ENCODE measurements at regions not wholly inside any gene's neighbourhood (a gene's known extent, or its start where the extent isn't known, plus 50 kb on each side); places are given as distances from the start of the nearest gene placed in this dataset.
"Not testable (repeated sequence)": the region's sequence is repeated elsewhere in the genome, so short reads cannot be mapped to it uniquely, and the experiment has no call there.

GRCh38 chr14:86905386-86905926 lies 1087.5 kb downstream of the GALC start:
- H3K27ac ChIP-seq; H3K4me3 ChIP-seq; H3K4me1 ChIP-seq (replicated peaks in 1 of 2); in situ Hi-C loops (cut with MboI; ENCODE audit: low pct_unique_long_range_greater_than_20kb in 2 of 9, low sequenced_read_pairs in 9 of 9, unreplicated experiment in 9 of 9); ATAC-seq (replicated peaks in 6 of 8): not testable (repeated sequence)
- 73 to 100% (median 93%) methylated on average over 1 to 3 of the region's 48 CpGs; no CpG with 5 or more reads in 6 of the 10 experiments for WGBS, 10 experiments

GRCh38 chr14:86902176-86902950 lies 1090.6 kb downstream of the GALC start:
- ATAC-seq (replicated peaks in 6 of 8) = peak in 3 of 8 experiments; percentile 37 to 85 (median 44)
- no peak overlapping the region for H3K27ac ChIP-seq
- no peak overlapping the region for H3K4me3 ChIP-seq
- H3K4me1 ChIP-seq (replicated peaks in 1 of 2) = peaks cover 8 to 12% of the 10 kb centered on the region in 2 donors
- in situ Hi-C loops (cut with MboI; ENCODE audit: low pct_unique_long_range_greater_than_20kb in 2 of 9, low sequenced_read_pairs in 9 of 9, unreplicated experiment in 9 of 9) = no loop called here
- 16 to 93% (median 80%) methylated on average over 3 to 7 of the region's 7 CpGs for WGBS, 10 experiments

GRCh38 chr14:86897704-86898513 lies 1095.1 kb downstream of the GALC start:
- 17 to 92% (median 32%) methylated on average over 1 to 4 of the region's 4 CpGs; no CpG with 5 or more reads in 1 of the 10 experiments for WGBS, 10 experiments
- H3K27ac ChIP-seq = peak overlapping the region in 1 of 2 donors; percentile 48
- H3K4me1 ChIP-seq (replicated peaks in 1 of 2) = peaks cover 8 to 29% of the 10 kb centered on the region in 2 donors
- in situ Hi-C loops (cut with MboI; ENCODE audit: low pct_unique_long_range_greater_than_20kb in 2 of 9, low sequenced_read_pairs in 9 of 9, unreplicated experiment in 9 of 9) = no loop called here
- H3K4me3 ChIP-seq = no peak overlapping the region
- peak in 2 of 8 experiments; percentile 13 to 56 for ATAC-seq (replicated peaks in 6 of 8)

- no peak for ATAC-seq (replicated peaks in 6 of 8)
- Histone ChIP-seq H3K27ac (no peak overlapping the region), H3K4me3 (no peak overlapping the region), H3K4me1 (replicated peaks in 1 of 2) (peaks cover 8 to 30% of the 10 kb centered on the region in 2 donors)
- in situ Hi-C loops (cut with MboI; ENCODE audit: low pct_unique_long_range_greater_than_20kb in 2 of 9, low sequenced_read_pairs in 9 of 9, unreplicated experiment in 9 of 9) = no loop called here
Observed at GRCh38 chr14:86897224-86897623, 1095.8 kb downstream of the GALC start.

- 0 to 90% (median 63%) methylated on average over 1 to 4 of the region's 4 CpGs; no CpG with 5 or more reads in 2 of the 10 experiments for WGBS, 10 experiments
- in situ Hi-C loops (cut with MboI; ENCODE audit: low pct_unique_long_range_greater_than_20kb in 2 of 9, low sequenced_read_pairs in 9 of 9, unreplicated experiment in 9 of 9) = no loop called here
- no peak overlapping the region for H3K27ac ChIP-seq
- no peak overlapping the region for H3K4me3 ChIP-seq
- no peak for ATAC-seq (replicated peaks in 6 of 8)
- H3K4me1 ChIP-seq (replicated peaks in 1 of 2) = peaks cover 8 to 30% of the 10 kb centered on the region in 2 donors
Observed at GRCh38 chr14:86896701-86897100, 1096.3 kb downstream of the GALC start.

GRCh38 chr14:86892152-86892956 lies 1100.6 kb downstream of the GALC start:
- in situ Hi-C loops (cut with MboI; ENCODE audit: low pct_unique_long_range_greater_than_20kb in 2 of 9, low sequenced_read_pairs in 9 of 9, unreplicated experiment in 9 of 9) = no loop called here
- Histone ChIP-seq H3K27ac (no peak overlapping the region), H3K4me3 (no peak overlapping the region), H3K4me1 (replicated peaks in 1 of 2) (peaks cover 0 to 18% of the 10 kb centered on the region in 2 donors)
- no peak for ATAC-seq (replicated peaks in 6 of 8)
- WGBS, 10 experiments = 0 to 100% (median 73%) methylated on average over 1 to 2 of the region's 2 CpGs

- WGBS, 10 experiments = 0 to 100% (median 63%) methylated on average over 1 to 3 of the region's 4 CpGs; no CpG with 5 or more reads in 2 of the 10 experiments
Observed at GRCh38 chr14:86885280-86885679, 1107.7 kb downstream of the GALC start.

GRCh38 chr14:86884498-86884897 lies 1108.5 kb downstream of the GALC start:
- Histone ChIP-seq H3K4me3 (no peak overlapping the region), H3K27ac (no peak overlapping the region), H3K4me1 (replicated peaks in 1 of 2) (no peaks in the 10 kb centered on the region)
- in situ Hi-C loops (cut with MboI; ENCODE audit: low pct_unique_long_range_greater_than_20kb in 2 of 9, low sequenced_read_pairs in 9 of 9, unreplicated experiment in 9 of 9) = no loop called here
- no peak for ATAC-seq (replicated peaks in 6 of 8)

More at GRCh38 chr14:86885280-86885679, 1107.7 kb downstream of the GALC start:
- Histone ChIP-seq H3K27ac (no peak overlapping the region), H3K4me3 (no peak overlapping the region), H3K4me1 (replicated peaks in 1 of 2) (no peaks in the 10 kb centered on the region)
- in situ Hi-C loops (cut with MboI; ENCODE audit: low pct_unique_long_range_greater_than_20kb in 2 of 9, low sequenced_read_pairs in 9 of 9, unreplicated experiment in 9 of 9) = no loop called here
- no peak for ATAC-seq (replicated peaks in 6 of 8)

GRCh38 chr14:86882818-86883217 lies 1110.2 kb downstream of the GALC start:
- Histone ChIP-seq H3K27ac (no peak overlapping the region), H3K4me1 (replicated peaks in 1 of 2) (no peaks in the 10 kb centered on the region), H3K4me3 (no peak overlapping the region)
- in situ Hi-C loops (cut with MboI; ENCODE audit: low pct_unique_long_range_greater_than_20kb in 2 of 9, low sequenced_read_pairs in 9 of 9, unreplicated experiment in 9 of 9) = no loop called here
- WGBS, 10 experiments = 6 to 93% (median 64%) methylated on average over 1 to 3 of the region's 3 CpGs
- ATAC-seq (replicated peaks in 6 of 8) = no peak

GRCh38 chr14:86865934-86866333 lies 1127.0 kb downstream of the GALC start:
- peaks cover 0 to 10% of the 10 kb centered on the region in 2 donors for H3K4me1 ChIP-seq (replicated peaks in 1 of 2)
- 57 to 100% (median 83%) methylated on average over 1 to 2 of the region's 3 CpGs; no CpG with 5 or more reads in 4 of the 10 experiments for WGBS, 10 experiments
- ATAC-seq (replicated peaks in 6 of 8) = no peak
- H3K27ac ChIP-seq = no peak overlapping the region
- in situ Hi-C loops (cut with MboI; ENCODE audit: low pct_unique_long_range_greater_than_20kb in 2 of 9, low sequenced_read_pairs in 9 of 9, unreplicated experiment in 9 of 9) = no loop called here
- H3K4me3 ChIP-seq = no peak overlapping the region

GRCh38 chr14:86858591-86858990 lies 1134.4 kb downstream of the GALC start:
- in situ Hi-C loops (cut with MboI; ENCODE audit: low pct_unique_long_range_greater_than_20kb in 2 of 9, low sequenced_read_pairs in 9 of 9, unreplicated experiment in 9 of 9) = no loop called here
- 12 to 89% (median 70%) methylated on average over 2 to 6 of the region's 6 CpGs; no CpG with 5 or more reads in 1 of the 10 experiments for WGBS, 10 experiments
- Histone ChIP-seq H3K4me1 (replicated peaks in 1 of 2) (no peaks in the 10 kb centered on the region), H3K4me3 (no peak overlapping the region), H3K27ac (no peak overlapping the region)
- ATAC-seq (replicated peaks in 6 of 8) = no peak

- 3 to 100% (median 62%) methylated on average over 1 to 3 of the region's 3 CpGs; no CpG with 5 or more reads in 1 of the 10 experiments for WGBS, 10 experiments
- H3K27ac ChIP-seq = no peak overlapping the region
- ATAC-seq (replicated peaks in 6 of 8) = no peak
- no peaks in the 10 kb centered on the region for H3K4me1 ChIP-seq (replicated peaks in 1 of 2)
- no peak overlapping the region for H3K4me3 ChIP-seq
- in situ Hi-C loops (cut with MboI; ENCODE audit: low pct_unique_long_range_greater_than_20kb in 2 of 9, low sequenced_read_pairs in 9 of 9, unreplicated experiment in 9 of 9) = no loop called here
Observed at GRCh38 chr14:86858031-86858430, 1135.0 kb downstream of the GALC start.
